ENCODE measurements at regions not wholly inside any gene's neighbourhood (a gene's known extent, or its start where the extent isn't known, plus 50 kb on each side); places are given as distances from the start of the nearest gene placed in this dataset.

DNA sequence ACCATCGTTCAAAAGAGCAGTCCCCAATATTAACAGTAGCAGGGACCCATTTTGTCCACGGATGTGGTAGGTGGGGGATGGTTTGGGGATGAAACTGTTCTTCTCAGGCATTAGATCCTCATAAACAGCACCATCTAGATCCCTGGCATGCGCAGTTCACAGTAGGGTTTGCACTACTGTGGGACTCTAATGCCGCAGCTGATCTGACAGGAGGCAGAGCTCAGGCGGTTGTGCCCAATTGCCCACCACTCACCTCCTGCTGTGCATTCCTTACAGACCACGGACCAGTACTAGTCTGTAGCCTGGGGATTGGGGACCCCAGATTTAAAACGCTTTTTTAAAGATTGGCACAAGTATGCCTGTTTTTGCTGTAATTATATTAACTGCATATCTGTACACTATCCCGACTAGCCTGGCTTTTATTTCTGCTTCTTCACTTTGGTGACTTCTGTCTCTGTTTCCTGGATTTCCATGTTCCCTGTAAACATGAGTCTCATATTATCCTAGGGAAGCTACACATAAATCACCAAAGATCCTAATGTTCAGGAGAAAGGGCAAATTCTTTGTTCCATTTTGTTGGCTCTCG is 163.3 kb upstream of the AKR1E2 start:
- no peak for DNase-seq (ENCODE audit: low spot score)

DNA sequence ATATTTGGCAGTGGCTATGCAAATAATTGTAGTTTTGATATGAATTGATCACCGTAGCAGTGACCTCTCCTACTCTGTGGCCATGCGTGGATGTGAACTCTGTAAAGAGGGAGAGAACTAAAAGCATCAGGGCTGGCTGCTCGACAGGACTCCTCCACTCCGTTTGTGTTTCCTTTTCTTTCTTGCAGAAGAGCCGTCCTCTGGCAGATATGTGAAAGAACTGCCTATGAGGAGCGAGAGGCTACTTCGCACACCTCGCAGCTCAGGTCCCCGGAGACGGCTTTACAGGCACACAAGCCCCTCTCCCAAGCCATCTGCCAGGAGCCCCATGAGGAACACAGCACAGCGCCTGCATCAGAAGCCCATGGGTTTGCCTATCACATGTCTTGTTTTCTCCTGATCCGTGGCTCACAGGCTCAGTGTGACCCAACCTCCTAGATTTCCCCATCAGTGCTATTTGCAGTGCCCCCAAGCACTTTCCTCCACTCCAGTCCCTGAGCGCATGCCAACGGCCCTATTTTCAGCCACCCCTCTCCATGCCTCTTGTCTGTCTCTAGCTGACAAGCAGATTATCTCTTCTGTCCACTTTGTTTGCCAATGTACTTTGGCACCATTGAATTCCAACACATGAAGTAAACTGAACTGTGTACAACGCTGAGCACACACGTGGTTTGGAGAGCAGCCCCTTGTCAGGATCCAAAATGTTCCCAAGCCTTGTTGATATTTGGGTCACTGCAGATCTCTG is 164.3 kb upstream of the AKR1E2 start:
- DNase-seq (ENCODE audit: low spot score), result no peak

DNA sequence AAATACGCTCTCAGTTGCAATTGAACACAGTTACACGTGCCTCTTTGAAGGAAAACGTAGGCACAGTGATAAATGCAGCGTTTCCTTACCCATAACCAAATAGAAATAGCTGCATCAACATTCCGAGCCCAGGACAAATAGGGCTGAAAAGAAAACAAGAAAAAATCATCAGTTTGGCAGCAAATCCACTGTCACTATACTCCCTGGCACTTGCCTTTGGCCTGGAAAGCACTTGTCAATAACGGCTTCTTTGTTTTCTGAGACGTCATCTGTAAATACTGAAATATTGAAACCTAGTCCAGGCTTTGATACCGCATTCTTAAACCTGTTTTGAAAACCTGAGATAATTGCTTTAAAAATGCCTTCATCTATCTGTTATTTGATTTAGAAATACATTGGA is 167.2 kb upstream of the AKR1E2 start:
- DNase-seq (ENCODE audit: low spot score), result no peak

DNA sequence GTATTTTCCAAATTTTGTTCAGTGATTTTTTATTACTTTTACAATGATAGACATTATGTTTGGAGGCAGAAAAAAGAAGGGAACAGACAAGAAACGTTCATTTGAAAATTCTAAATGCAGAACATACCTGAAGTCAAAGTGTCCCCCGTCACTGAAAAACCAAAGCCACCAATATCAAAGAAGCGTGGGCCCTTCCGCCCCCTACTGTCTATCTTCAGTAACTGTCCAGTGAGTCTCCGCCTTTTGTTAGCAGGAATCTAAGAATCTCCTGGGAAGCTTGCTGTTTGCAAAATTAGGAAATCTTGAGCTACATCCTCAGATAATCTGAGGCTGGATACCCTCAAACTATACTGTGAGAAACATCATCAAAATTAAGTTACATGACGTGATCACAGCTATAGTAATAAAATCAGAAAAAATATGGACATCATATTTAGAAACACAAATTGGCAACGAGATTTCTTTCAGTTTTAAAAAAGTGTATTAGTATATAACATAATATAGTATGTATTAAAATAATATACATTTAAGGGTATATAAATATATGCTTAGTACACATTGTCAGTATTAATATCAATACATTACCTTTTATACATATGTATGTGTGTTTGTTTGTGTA is 169.3 kb upstream of the AKR1E2 start:
- peak; percentile 68 for DNase-seq (ENCODE audit: low spot score)

DNA sequence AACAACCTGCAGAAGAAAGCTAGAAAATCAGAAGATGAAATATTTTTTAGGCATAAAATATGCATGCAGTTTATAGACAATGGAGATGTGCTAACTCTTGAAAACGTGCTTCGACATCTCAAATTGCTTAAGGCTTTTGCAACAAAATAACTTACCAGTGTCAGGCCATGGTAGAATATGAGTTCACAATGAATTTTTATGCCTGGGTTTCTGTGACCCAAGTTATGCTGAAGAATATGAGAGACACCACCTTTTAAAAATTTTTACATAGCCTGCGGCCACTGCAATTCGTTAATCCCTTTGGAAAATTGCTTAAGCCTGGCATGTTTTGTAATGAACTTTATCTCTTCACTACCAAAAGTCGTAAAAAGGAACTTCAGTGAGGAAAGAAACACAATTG is 170.1 kb upstream of the AKR1E2 start:
- DNase-seq (ENCODE audit: low spot score), result no peak

DNA sequence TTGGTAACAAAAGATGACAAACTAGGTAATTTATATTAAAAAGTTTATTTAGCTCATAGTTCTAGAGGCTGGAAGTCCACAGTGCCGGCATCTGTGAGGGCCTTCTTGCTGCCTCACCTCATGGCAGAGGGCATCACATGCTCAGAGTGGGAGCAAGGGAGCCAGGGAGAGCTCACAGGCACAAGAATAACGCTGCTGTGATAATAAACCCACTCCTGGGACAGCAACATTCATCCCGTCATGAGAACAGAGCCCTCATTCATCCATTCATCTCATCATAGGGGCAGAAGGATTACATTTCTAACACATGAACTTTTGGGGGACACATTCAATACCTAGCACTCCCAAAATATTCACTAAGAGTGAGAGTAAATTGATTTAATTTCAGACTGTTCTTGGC is 170.6 kb upstream of the AKR1E2 start:
- DNase-seq (ENCODE audit: low spot score), result no peak

DNA sequence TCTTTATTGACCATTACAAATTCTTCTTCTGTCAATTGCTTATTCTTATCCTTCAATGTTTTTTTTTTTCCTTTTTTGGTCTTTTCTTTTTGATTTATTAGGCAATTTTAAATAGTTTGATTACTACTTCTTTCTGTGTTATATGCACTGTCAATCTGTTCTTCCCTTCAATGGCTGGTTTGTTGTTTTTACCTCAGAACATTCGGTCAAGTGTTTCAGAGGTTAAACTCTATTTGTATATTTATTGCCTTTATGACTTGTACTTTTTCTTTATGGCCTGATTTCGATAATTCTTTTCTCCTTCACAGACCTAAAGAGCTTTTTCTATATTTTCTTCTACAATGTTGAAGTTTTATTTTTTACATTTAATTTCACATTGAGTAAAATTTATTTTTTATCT is 171.5 kb upstream of the AKR1E2 start:
- DNase-seq (ENCODE audit: low spot score), result no peak

DNA sequence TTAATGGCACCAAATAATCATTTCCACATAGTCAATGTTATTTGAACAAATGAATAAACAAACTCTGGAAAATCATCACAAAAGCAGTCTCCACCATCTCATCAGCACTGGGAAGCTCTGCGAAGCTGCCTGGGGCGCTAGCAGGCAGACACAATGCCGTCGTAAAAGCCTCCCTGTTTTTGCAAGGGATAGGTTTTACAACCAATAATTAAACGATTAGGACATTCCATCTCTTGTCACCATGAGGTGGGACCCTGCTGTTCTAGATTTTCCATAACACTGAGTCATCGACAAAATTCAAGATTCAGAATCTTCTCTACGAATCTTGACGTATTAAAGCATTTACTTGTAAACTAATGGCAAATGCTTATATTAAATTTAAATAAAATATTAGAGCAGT is 172.8 kb upstream of the AKR1E2 start:
- no peak for DNase-seq (ENCODE audit: low spot score)

DNA sequence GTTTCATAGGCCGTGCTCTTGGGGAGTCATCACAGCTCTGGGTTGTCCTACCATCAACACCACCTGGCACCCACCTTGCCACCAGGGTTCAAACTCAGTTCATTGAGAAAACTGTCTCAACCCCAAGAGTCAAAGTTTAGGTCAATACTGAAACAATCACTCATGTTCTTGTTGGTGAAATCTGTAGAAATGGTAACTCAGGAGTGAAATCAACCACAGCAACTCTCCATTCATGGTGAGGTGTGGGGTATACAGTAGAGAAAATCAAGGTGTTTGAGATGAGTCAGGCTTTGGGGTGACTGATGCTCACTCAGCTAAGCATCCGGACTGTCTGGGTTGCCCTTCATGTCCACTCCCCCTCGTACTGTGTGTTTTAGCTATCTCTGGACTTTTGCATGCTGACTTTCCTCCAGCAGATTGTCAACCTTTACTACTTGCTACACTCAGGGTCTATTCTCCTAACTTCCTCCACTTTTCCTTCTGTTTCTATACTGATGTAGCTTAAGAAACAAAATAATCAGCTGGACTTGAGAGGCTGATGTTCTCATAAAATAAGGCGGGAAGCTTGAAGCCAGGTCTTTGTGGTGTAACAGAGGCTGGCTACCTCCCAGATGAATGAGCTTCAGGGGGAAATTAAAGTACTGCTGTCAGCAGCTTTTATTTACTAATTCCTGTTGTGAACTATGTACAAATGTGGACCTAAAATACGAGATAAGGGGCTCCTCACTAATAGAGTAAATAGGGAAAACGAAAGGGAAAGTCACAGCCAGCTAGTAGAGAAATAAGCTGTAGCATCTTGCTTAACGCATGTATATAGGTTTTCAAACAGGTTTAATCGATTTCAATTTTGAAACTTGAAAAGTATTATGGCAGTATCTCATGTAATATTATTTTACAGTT is 173.6 kb upstream of the AKR1E2 start:
- no peak for DNase-seq (ENCODE audit: low spot score)

DNA sequence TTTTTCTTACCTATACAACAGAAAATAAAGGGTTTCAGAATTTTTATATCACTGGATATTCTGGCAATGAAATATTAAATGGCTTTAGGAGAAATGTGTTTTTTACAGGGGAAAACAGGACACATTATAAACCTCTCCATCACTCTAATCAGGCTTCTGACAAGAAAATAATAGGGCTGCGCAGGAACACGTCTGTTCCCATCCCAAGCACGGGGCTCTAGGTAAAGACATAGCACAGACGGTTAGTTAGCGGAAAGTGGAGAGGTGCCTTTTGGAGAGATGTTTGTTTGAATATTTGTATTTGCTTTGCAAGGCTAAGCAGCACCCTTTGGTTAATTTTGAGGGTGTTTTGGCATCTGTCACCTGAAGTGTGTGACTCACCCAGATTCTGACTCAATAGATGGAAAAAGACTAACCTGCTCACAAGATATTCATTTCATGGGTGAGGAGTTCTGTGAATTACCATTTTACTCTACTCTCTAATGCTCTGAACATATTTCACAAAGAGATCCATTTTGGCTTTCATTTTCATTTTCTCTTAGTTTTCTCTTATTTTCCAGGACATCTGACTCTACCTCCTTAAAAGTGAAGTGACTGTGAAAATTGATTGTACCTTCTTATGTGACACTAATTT is 174.5 kb upstream of the AKR1E2 start:
- DNase-seq (ENCODE audit: low spot score), result peak; percentile 49

DNA sequence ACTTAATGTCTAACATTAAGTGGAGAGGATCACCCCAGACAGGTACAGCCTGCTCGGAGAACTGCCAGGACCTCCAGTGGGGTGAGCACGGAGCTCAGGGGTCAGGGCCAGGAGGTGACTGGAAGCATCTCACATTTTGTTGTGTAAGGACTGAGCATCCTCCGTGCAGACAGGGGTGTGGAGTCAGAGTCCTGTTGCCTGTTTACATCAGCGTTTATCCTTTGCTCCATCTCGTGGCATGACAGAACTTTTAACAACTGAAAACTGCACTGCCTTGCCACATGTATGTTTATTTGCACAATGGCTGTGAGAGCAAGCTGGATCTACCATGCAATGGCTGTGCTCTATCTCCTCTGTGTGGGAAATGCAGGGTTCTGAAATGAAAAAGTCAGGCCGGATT is 175.4 kb upstream of the AKR1E2 start:
- DNase-seq (ENCODE audit: low spot score), result no peak

DNA sequence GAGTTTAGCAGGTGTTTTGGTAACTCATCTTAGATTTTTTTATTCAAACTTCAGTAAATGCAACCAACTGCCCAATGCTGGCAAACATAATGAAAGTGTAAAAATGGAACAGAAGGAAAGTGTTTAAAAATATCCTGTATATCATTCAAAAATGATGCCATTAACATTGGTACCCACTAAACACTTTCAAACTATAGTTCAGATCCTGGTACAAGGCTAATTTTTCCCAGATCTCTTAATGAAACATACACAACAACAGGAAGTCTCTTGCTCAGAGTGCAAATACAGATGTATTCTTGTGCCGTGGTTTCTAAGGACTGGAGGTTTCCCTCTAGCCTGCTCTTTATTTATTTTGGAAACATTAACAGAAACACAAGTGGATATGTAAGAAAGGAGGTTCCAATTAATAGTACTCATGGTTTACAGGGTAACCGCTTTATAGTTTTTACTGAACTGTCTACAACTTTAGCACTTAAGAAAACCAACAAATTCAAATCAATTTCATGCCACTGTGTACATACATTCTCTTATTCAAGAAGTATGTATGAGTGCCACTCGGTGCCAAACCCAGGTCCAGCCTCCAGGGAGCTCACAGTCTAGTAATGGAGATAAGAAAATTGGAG is 176.0 kb upstream of the AKR1E2 start:
- no peak for DNase-seq (ENCODE audit: low spot score)

DNA sequence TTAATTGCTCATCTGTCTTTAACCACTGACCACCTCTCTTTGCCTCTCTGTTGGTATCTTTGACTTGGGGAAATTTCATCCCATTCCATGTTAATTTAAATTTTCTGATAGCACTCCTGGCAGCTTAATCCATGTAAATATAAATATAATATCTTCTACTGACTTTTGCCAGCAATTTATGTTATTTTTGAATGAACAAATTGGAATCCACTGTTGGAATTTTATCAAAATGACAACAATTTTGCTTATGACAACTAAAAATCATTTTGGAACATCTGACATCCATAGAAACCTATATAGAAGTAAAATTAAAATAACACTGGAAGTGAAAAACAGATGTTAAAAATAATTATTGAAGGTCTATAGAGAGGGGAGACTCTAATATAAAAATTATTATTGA is 176.5 kb upstream of the AKR1E2 start:
- DNase-seq (ENCODE audit: low spot score), result no peak

DNA sequence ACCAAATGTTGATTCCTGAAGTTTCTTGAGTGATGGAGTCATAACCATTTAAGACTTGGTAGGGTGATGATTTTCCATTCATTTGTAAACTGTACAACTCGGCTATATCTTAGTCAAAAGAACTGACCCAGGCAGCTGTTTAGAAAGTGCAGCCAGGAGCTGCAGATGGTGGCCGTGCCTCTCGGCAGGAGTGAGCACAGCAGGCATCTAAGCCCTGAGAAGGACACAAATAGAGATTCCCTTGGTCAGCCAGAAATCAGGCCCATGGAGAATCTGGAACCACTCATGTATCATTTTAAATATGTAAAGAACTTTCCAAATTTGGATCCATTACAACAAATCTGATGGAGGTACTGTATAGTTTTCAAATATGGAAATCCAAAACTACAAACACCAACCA is 177.0 kb upstream of the AKR1E2 start:
- no peak for DNase-seq (ENCODE audit: low spot score)

DNA sequence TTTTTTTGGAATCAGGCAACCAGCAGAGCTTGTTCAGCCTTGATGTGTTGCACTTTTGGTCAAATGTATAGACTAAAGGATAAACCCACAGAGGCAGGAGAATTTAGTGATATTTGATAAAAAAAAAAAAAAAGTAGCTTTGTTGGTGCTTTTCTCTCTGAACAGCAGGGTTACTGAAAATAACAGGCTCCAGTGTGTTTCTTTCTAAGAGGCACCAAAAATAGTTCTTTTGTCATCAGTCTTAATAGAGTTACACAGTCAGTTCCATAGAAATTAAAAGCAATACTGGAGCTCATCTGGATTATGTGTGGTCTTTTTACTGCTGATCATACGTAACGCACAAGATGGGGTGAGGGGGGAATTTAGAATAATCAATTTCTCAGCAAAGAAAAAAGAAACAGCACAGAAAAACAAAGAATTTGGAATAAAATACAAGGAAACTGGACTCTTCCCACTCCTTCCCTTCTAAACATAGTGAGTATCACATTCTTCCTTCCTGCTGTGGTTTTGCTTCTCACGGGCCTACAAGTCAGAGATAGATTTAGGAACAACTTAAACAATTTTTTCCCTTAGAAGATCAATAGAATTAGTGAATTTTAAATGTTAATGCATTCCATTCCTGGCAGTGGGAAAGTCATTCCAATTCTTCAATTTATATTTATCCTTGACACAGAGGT is 178.8 kb upstream of the AKR1E2 start:
- DNase-seq (ENCODE audit: low spot score), result no peak

DNA sequence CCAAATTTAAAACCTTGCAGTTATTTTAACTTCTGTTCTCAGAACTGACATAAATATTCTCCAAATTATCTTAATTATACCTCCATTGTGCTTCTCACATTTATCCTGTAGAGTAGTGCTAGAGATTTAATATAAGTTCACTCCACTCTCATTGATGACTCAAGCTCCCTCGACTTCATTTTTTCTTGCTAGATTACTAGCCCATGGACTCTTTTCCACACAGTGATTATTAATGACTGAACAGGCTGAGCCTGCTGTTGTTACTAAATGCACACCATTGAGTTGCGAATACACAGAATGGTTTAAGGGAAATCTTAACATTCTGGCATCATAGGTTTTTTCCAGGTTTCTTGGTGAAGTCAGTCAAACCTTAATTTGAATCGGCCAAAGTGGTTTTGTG is 179.5 kb upstream of the AKR1E2 start:
- DNase-seq (ENCODE audit: low spot score), result no peak

DNA sequence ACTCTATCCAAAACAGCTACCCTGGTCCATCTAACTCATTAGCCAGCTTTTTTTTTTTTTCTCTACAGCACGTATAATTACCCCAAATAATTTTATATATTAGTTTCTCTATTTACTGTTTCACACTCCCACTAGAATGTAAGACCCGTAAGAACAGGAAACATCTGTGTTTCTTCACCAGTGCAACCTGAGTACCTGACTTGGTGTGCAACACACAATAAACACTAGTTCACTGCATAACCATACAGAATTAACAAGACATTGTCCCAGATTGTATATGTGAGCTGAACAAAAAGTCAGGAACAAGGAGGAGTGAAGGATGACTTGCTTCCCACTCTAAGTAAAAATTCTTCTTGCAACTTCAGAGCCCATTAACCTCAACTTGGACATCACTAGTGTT is 180.2 kb upstream of the AKR1E2 start:
- no peak for DNase-seq (ENCODE audit: low spot score)

DNA sequence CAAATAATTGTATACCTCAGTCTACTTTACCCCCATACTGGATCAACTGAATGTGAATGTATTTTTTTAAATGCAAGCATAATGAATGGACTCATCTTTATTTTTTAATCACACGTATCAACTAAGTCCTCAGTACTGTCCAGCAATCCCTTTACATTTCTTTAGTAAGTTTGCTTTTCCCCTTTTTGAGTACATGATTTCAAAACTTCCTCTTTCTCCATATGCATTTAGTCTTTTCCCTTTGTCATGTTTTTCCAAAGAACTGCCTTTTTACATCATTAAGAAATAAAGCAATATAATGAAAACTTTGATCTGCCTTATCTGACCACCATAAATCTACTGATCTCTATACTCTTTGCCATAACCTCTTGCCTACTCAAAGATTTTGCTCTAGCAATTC is 182.5 kb upstream of the AKR1E2 start:
- no peak for DNase-seq (ENCODE audit: low spot score)

DNA sequence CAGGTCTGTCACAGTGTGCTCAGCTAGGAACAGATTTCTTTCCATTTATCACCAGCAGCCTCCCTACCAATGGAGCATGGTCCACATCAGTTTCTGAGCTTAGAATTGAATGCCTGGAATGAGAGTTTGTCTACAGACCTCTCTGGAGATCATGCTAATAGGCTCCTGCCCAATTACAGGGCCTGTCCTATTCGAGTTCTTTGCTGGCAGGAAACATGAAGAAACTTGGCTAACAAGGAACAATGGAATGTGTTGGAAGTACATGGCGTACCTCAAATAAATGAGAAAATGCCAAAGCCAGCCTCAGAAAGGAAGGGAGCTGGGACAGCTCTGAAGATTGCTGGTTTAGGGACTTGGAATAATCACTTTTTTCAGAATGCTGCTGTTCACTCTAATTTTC is 186.0 kb upstream of the AKR1E2 start:
- DNase-seq (ENCODE audit: low spot score), result no peak

DNA sequence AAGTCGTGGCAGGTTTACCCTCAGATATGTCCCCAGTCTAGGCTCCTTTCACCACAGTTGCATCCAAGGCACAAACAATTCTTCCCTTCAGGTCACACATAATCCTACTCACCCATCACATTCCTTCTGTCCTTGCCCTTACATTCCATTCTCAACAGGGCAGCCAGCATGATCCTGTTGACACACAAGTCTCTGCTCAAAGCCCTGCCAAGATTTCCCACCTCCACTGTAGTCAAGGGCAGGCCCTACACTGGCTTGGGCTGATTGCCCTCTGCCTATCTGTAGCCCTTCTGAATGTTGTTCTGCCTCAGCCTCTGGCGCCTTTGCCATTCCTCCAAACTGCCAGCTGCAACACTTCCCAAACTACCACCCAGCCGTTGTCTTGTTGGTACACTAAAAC is 187.9 kb upstream of the AKR1E2 start:
- DNase-seq (ENCODE audit: low spot score), result no peak

DNA sequence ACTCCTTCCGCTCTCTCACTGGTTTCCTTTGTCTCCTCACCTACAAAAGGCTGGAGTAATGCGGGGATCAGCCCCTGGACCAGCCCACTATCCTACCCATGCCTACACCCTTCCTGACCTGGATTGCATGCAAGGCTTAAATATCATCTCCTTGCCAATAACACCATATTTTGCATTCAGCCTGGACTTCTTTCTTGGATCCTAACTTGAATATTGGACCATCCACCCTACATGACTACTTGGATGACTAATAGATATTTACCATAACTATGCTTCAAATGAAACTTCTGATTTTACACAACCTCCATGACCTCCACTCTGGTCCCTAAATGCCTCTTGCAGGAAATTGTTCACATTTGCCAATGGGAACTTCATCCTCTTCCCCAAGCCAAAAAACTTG is 188.3 kb upstream of the AKR1E2 start:
- DNase-seq (ENCODE audit: low spot score), result no peak

Measured in RKO (cell line).